ENCODE measurements at regions not wholly inside any gene's neighbourhood (a gene's known extent, or its start where the extent isn't known, plus 50 kb on each side); places are given as distances from the start of the nearest gene placed in this dataset.

DNA sequence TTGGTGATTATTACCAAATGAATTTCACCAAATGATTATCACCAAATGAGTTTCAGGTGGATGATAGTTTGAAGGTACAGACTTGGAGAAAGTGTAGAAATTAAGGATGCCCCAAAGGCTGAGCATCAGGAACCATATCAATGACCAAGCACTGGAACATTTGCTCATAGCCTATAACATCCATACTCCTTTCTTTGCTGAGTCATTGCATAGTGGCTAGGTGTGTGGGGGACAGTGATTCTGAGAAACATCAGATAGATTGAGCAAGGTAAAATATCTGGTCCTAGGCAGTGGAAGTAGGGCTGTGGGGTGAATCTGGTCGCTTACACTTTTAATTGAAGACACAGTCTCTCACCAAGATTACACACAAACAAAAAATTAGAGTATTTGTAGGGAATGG lies 1362.5 kb upstream of the PABPC4L start:
- H3K4me3 ChIP-seq (ENCODE audit: low read depth, low read length): no peak overlapping the region
- TF ChIP-seq, protein P1, sequence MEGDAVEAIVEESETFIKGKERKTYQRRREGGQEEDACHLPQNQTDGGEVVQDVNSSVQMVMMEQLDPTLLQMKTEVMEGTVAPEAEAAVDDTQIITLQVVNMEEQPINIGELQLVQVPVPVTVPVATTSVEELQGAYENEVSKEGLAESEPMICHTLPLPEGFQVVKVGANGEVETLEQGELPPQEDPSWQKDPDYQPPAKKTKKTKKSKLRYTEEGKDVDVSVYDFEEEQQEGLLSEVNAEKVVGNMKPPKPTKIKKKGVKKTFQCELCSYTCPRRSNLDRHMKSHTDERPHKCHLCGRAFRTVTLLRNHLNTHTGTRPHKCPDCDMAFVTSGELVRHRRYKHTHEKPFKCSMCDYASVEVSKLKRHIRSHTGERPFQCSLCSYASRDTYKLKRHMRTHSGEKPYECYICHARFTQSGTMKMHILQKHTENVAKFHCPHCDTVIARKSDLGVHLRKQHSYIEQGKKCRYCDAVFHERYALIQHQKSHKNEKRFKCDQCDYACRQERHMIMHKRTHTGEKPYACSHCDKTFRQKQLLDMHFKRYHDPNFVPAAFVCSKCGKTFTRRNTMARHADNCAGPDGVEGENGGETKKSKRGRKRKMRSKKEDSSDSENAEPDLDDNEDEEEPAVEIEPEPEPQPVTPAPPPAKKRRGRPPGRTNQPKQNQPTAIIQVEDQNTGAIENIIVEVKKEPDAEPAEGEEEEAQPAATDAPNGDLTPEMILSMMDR (IDR thresholded peaks at IDR 0.05; ENCODE audit: borderline replicate concordance, insufficient read depth, low read depth, low read length): no peak

DNA sequence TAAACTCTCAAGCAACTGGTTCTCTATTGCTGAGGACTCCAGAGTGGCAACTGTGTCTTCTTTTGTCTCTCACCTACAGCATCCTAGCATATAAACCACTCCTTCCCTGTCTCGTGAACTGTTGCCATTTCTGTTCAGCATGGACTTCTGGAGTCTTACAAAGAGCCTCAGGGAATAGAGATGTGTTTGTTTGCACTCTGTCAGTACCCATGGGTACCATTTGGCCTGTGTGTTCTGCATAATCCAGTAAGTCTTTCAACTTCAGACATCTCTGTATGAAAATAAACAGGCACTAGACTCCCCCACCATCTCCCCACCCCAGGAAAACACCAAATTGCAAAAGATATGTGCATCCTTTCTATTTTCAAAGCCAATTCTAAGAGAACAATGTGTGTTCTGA lies 1351.6 kb upstream of the PABPC4L start:
- TF ChIP-seq, protein P1 (IDR thresholded peaks at IDR 0.05; ENCODE audit: borderline replicate concordance, insufficient read depth, low read depth, low read length): no peak
- H3K4me3 ChIP-seq (ENCODE audit: low read depth, low read length): no peak overlapping the region

DNA sequence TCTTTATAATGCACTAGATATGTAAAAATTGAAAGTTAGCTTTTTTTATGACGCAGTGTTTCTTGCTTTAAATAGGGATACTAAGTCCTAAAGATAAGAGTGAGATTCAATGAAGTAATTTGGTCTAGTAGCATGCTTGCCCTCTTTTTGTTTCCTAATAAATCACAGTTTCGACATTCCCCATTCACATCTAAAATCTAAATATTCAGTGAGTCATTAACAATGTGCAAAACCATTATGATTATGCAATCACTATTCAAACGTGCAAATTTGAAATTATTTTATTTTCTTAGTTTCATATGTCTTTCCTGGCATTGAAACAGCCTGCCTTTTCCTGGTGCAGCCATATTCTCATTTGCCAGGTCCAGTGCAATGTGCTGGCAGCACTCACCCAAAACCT lies 1350.5 kb upstream of the PABPC4L start:
- TF ChIP-seq, protein P1 (IDR thresholded peaks at IDR 0.05; ENCODE audit: borderline replicate concordance, insufficient read depth, low read depth, low read length): no peak
- no peak overlapping the region for H3K4me3 ChIP-seq (ENCODE audit: low read depth, low read length)

DNA sequence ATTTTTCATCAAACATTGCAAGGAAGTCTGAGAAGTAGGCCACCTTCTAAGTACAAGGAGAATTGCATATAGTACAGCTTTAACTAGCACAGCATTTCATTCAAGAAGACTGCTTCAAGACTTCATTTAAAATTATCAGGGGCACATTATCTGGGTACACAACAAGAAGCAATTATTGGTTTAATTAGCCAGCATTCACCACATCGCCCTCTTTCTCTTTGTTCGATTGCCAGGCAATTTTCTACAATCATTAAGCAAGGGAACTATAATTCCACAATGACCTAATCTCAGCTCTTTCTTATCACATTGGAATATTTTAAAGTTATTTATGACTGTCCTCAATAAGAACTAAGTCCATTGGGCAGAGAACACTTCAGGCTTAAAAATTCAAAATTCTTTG lies 1347.1 kb upstream of the PABPC4L start:
- TF ChIP-seq, protein P1 (IDR thresholded peaks at IDR 0.05; ENCODE audit: borderline replicate concordance, insufficient read depth, low read depth, low read length): no peak

DNA sequence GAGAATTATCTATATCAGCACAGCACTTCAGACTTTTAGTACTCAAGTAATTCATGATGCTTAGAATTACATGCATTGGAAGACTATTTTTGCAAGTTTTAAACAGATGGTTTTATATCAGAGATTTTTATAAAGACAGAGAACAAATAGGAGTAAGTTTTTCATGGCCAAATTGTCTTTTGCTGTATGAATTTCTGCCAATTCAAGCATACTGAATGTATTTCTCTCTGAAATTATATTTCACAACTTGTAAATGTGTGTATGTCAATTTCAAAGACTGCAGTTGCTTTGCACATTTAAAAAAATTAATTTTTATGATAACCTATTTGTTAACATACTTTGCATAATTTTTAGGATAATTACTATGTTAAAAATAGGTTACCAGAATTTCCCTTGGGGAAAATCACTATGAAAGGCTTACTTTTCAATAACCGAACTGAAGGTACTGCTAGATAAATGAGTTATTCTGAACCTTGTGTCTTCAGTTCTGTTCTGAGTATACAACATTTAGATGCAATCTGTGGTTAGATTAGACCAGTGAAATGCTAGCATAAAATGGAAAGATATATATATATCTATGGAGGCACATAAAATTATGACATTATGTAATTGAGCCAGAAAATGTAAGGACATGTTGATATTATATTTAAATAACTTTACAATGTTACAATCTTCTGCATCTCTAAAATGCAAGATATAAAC lies 1344.2 kb upstream of the PABPC4L start:
- no peak overlapping the region for H3K4me3 ChIP-seq (ENCODE audit: low read depth, low read length)
- TF ChIP-seq, protein P1 (IDR thresholded peaks at IDR 0.05; ENCODE audit: borderline replicate concordance, insufficient read depth, low read depth, low read length): no peak

More for the DNA sequence above, 1347.1 kb upstream of the PABPC4L start:
- H3K4me3 ChIP-seq (ENCODE audit: low read depth, low read length): no peak overlapping the region

DNA sequence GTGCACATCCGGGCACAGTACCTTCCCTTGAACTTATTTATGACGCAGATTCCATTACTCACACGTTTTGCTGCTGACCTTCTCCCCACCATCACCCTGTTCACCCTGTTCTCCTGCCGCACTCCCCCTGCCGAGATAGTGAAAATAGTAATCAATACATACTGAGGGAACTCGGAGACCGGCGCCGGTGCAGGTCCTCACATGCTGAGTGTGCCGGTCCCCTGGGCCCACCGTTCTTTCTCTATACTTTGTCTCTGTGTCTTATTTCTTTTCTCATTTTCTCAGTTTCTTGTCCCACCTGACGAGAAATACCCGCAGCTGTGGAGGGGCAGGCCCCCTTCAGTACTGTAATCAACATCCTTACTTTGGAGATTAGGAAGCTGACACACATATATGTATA lies 1337.1 kb upstream of the PABPC4L start:
- TF ChIP-seq, protein P1 (IDR thresholded peaks at IDR 0.05; ENCODE audit: borderline replicate concordance, insufficient read depth, low read depth, low read length): no peak
- no peak overlapping the region for H3K4me3 ChIP-seq (ENCODE audit: low read depth, low read length)

DNA sequence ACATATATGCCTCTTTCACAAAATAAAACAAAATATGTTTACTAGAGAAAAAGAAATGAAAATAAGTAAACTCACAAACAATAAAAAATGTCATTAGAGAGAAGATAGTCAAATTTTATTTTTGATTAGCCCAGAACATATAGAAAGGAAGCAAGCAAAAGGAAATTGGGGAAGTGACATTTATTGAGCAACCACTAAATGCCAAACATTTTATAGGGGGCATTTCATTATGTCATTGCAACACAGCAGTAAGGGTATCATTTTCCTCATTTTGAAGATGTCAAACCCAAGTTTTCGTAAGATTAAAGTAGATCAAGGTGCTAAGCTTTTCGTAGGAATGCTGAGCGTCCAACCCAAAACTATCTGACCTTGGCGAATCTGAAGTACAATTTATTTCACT lies 1331.5 kb upstream of the PABPC4L start:
- TF ChIP-seq, protein P1 (IDR thresholded peaks at IDR 0.05; ENCODE audit: borderline replicate concordance, insufficient read depth, low read depth, low read length): no peak
- no peak overlapping the region for H3K4me3 ChIP-seq (ENCODE audit: low read depth, low read length)

Data from GM12875 (cell line).